ENCODE measurements at regions not wholly inside any gene's neighbourhood (a gene's known extent, or its start where the extent isn't known, plus 50 kb on each side); places are given as distances from the start of the nearest gene placed in this dataset.

- H3K9me3 ChIP-seq = no peaks in the 10 kb centered on the region
- H3K4me3 ChIP-seq = no peak overlapping the region
- H3K36me3 ChIP-seq (replicated peaks) = no peaks in the 10 kb centered on the region
- H3K27me3 ChIP-seq (ENCODE audit: low read depth) = no peaks in the 10 kb centered on the region
- DNase-seq (ENCODE audit: low spot score in 2 of 2) = no peak
- in situ Hi-C loops (cut with MboI; ENCODE audit: low sequenced_read_pairs) = no loop called here
- no peaks in the 10 kb centered on the region for H3K4me1 ChIP-seq
These were observed 748.7 kb downstream of the TRIML1 start for GRCh38 chr4:188887905-188888304.

- Histone ChIP-seq H3K36me3 (replicated peaks) (no peaks in the 10 kb centered on the region), H3K4me1 (no peaks in the 10 kb centered on the region), H3K27me3 (ENCODE audit: low read depth) (no peaks in the 10 kb centered on the region), H3K9me3 (no peaks in the 10 kb centered on the region), H3K4me3 (no peak overlapping the region)
- in situ Hi-C loops (cut with MboI; ENCODE audit: low sequenced_read_pairs) = no loop called here
- no peak for DNase-seq (ENCODE audit: low spot score in 2 of 2)
These were observed 753.6 kb downstream of the TRIML1 start for GRCh38 chr4:188892837-188893236.

GRCh38 chr4:188903986-188904385 lies 764.7 kb downstream of the TRIML1 start:
- Histone ChIP-seq H3K4me1 (no peaks in the 10 kb centered on the region), H3K27me3 (ENCODE audit: low read depth) (no peaks in the 10 kb centered on the region), H3K9me3 (no peaks in the 10 kb centered on the region), H3K4me3 (no peak overlapping the region), H3K36me3 (replicated peaks) (no peaks in the 10 kb centered on the region)
- in situ Hi-C loops (cut with MboI; ENCODE audit: low sequenced_read_pairs) = no loop called here
- no peak for DNase-seq (ENCODE audit: low spot score in 2 of 2)

- no peaks in the 10 kb centered on the region for H3K9me3 ChIP-seq
- DNase-seq (ENCODE audit: low spot score in 2 of 2) = no peak
- no peak overlapping the region for H3K4me3 ChIP-seq
- H3K36me3 ChIP-seq (replicated peaks) = no peaks in the 10 kb centered on the region
- in situ Hi-C loops (cut with MboI; ENCODE audit: low sequenced_read_pairs) = no loop called here
- H3K4me1 ChIP-seq = no peaks in the 10 kb centered on the region
- H3K27me3 ChIP-seq (ENCODE audit: low read depth) = no peaks in the 10 kb centered on the region
These were observed 765.4 kb downstream of the TRIML1 start for GRCh38 chr4:188904617-188905016.

GRCh38 chr4:188905248-188905647 lies 766.0 kb downstream of the TRIML1 start:
- no peaks in the 10 kb centered on the region for H3K36me3 ChIP-seq (replicated peaks)
- no peaks in the 10 kb centered on the region for H3K9me3 ChIP-seq
- no peaks in the 10 kb centered on the region for H3K4me1 ChIP-seq
- H3K27me3 ChIP-seq (ENCODE audit: low read depth) = no peaks in the 10 kb centered on the region
- in situ Hi-C loops (cut with MboI; ENCODE audit: low sequenced_read_pairs) = no loop called here
- no peak for DNase-seq (ENCODE audit: low spot score in 2 of 2)
- H3K4me3 ChIP-seq = no peak overlapping the region

GRCh38 chr4:188911199-188911598 lies 772.0 kb downstream of the TRIML1 start:
- no peak overlapping the region for H3K4me3 ChIP-seq
- H3K36me3 ChIP-seq (replicated peaks) = no peaks in the 10 kb centered on the region
- in situ Hi-C loops (cut with MboI; ENCODE audit: low sequenced_read_pairs) = no loop called here
- H3K9me3 ChIP-seq = no peaks in the 10 kb centered on the region
- no peak for DNase-seq (ENCODE audit: low spot score in 2 of 2)
- H3K27me3 ChIP-seq (ENCODE audit: low read depth) = no peaks in the 10 kb centered on the region
- no peaks in the 10 kb centered on the region for H3K4me1 ChIP-seq

- Histone ChIP-seq H3K36me3 (replicated peaks) (no peaks in the 10 kb centered on the region), H3K27me3 (ENCODE audit: low read depth) (no peaks in the 10 kb centered on the region), H3K4me3 (no peak overlapping the region), H3K9me3 (no peaks in the 10 kb centered on the region), H3K4me1 (no peaks in the 10 kb centered on the region)
- no peak for DNase-seq (ENCODE audit: low spot score in 2 of 2)
- in situ Hi-C loops (cut with MboI; ENCODE audit: low sequenced_read_pairs) = no loop called here
These were observed 772.5 kb downstream of the TRIML1 start for GRCh38 chr4:188911707-188912106.

GRCh38 chr4:188915175-188915574 lies 775.9 kb downstream of the TRIML1 start:
- no peak overlapping the region for H3K4me3 ChIP-seq
- H3K4me1 ChIP-seq = no peaks in the 10 kb centered on the region
- no peaks in the 10 kb centered on the region for H3K9me3 ChIP-seq
- no peak for DNase-seq (ENCODE audit: low spot score in 2 of 2)
- H3K36me3 ChIP-seq (replicated peaks) = no peaks in the 10 kb centered on the region
- in situ Hi-C loops (cut with MboI; ENCODE audit: low sequenced_read_pairs) = no loop called here
- no peaks in the 10 kb centered on the region for H3K27me3 ChIP-seq (ENCODE audit: low read depth)

- Histone ChIP-seq H3K36me3 (replicated peaks) (no peaks in the 10 kb centered on the region), H3K4me3 (no peak overlapping the region), H3K4me1 (no peaks in the 10 kb centered on the region), H3K27me3 (ENCODE audit: low read depth) (no peaks in the 10 kb centered on the region), H3K9me3 (no peaks in the 10 kb centered on the region)
- DNase-seq (ENCODE audit: low spot score in 2 of 2) = no peak
- in situ Hi-C loops (cut with MboI; ENCODE audit: low sequenced_read_pairs) = no loop called here
These were observed 779.5 kb downstream of the TRIML1 start for GRCh38 chr4:188918787-188919186.

GRCh38 chr4:188930822-188931221 lies 791.6 kb downstream of the TRIML1 start:
- H3K36me3 ChIP-seq (replicated peaks) = peaks cover 3% of the 10 kb centered on the region; the same call in 1 of the 2 replicates
- H3K4me1 ChIP-seq = peaks cover 25% of the 10 kb centered on the region
- H3K4me3 ChIP-seq = no peak overlapping the region
- DNase-seq (ENCODE audit: low spot score in 2 of 2) = peak in 1 of 2 experiments; percentile 68
- in situ Hi-C loops (cut with MboI; ENCODE audit: low sequenced_read_pairs) = no loop called here
- H3K27me3 ChIP-seq (ENCODE audit: low read depth) = no peaks in the 10 kb centered on the region
- 0 out of 2 replicates have a peak, but pooled peaks cover 8% of the 10 kb centered on the region for H3K9me3 ChIP-seq

GRCh38 chr4:188934320-188934962 lies 795.2 kb downstream of the TRIML1 start:
- Histone ChIP-seq H3K9me3 (0 out of 2 replicates have a peak, but pooled peaks cover 8% of the 10 kb centered on the region), H3K4me3 (no peak overlapping the region), H3K4me1 (peaks cover 25% of the 10 kb centered on the region), H3K36me3 (replicated peaks) (peaks cover 3% of the 10 kb centered on the region; the same call in 1 of the 2 replicates), H3K27me3 (ENCODE audit: low read depth) (no peaks in the 10 kb centered on the region)
- peak; percentile 81 to 99 for DNase-seq (ENCODE audit: low spot score in 2 of 2)
- in situ Hi-C loops (cut with MboI; ENCODE audit: low sequenced_read_pairs) = no loop called here

GRCh38 chr4:188941524-188942119 lies 802.4 kb downstream of the TRIML1 start:
- in situ Hi-C loops (cut with MboI; ENCODE audit: low sequenced_read_pairs) = no loop called here
- DNase-seq (ENCODE audit: low spot score in 2 of 2) = no peak
- no peaks in the 10 kb centered on the region for H3K9me3 ChIP-seq
- no peak overlapping the region for H3K4me3 ChIP-seq
- no peaks in the 10 kb centered on the region for H3K36me3 ChIP-seq (replicated peaks)
- no peaks in the 10 kb centered on the region for H3K27me3 ChIP-seq (ENCODE audit: low read depth)
- no peaks in the 10 kb centered on the region for H3K4me1 ChIP-seq

- DNase-seq (ENCODE audit: low spot score in 2 of 2) = no peak
- Histone ChIP-seq H3K4me1 (no peaks in the 10 kb centered on the region), H3K27me3 (ENCODE audit: low read depth) (no peaks in the 10 kb centered on the region), H3K9me3 (no peaks in the 10 kb centered on the region), H3K4me3 (no peak overlapping the region), H3K36me3 (replicated peaks) (no peaks in the 10 kb centered on the region)
- in situ Hi-C loops (cut with MboI; ENCODE audit: low sequenced_read_pairs) = no loop called here
These were observed 803.4 kb downstream of the TRIML1 start for GRCh38 chr4:188942606-188943005.

- no peak for DNase-seq (ENCODE audit: low spot score in 2 of 2)
- Histone ChIP-seq H3K36me3 (replicated peaks) (no peaks in the 10 kb centered on the region), H3K4me3 (no peak overlapping the region), H3K27me3 (ENCODE audit: low read depth) (no peaks in the 10 kb centered on the region), H3K4me1 (peaks cover 3% of the 10 kb centered on the region; the same call in 1 of the 2 replicates), H3K9me3 (no peaks in the 10 kb centered on the region)
- in situ Hi-C loops (cut with MboI; ENCODE audit: low sequenced_read_pairs) = no loop called here
These were observed 810.4 kb downstream of the TRIML1 start for GRCh38 chr4:188949596-188949995.
